ENCODE measurements at regions not wholly inside any gene's neighbourhood (a gene's known extent, or its start where the extent isn't known, plus 50 kb on each side); places are given as distances from the start of the nearest gene placed in this dataset.

DNA sequence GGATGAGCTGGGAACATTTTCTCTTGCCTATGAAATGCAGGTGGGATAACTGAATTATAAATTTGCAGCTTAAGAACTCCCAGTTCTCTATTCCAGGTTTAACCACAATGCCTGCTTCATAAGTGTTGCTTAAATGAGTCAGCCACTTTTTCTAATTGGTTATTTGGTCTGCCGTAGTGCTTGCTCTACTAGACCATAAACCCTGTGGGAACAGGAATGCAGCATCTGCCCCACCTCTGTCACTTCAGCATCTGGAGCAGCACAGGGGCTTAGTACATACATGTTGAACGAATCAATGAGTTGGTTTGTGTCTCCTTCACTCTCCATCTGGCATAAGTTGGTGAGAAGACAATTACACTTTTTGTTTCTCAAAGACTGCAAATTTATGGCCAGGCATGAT, 95.2 kb upstream of the PTER start:
- TF ChIP-seq, protein P1, sequence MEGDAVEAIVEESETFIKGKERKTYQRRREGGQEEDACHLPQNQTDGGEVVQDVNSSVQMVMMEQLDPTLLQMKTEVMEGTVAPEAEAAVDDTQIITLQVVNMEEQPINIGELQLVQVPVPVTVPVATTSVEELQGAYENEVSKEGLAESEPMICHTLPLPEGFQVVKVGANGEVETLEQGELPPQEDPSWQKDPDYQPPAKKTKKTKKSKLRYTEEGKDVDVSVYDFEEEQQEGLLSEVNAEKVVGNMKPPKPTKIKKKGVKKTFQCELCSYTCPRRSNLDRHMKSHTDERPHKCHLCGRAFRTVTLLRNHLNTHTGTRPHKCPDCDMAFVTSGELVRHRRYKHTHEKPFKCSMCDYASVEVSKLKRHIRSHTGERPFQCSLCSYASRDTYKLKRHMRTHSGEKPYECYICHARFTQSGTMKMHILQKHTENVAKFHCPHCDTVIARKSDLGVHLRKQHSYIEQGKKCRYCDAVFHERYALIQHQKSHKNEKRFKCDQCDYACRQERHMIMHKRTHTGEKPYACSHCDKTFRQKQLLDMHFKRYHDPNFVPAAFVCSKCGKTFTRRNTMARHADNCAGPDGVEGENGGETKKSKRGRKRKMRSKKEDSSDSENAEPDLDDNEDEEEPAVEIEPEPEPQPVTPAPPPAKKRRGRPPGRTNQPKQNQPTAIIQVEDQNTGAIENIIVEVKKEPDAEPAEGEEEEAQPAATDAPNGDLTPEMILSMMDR (IDR thresholded peaks at IDR 0.05), result no peak
- no peak for TF ChIP-seq ZFX (IDR thresholded peaks at IDR 0.05; ENCODE audit: borderline replicate concordance)

Measured in 22Rv1 (cell line).